Keratinocyte (primary cell): ENCODE measurements at regions not wholly inside any gene's neighbourhood (a gene's known extent, or its start where the extent isn't known, plus 50 kb on each side); places are given as distances from the start of the nearest gene placed in this dataset.

Source experiments
- DNase-seq: peaks from one replicate; pipeline ENCODE4 v3.0.0-alpha.2; 2011; ENCODE audit warnings: low read depth, missing footprints, low spot score
- FAIRE-seq: peaks from 2 replicates; lab custom pipeline; 2011; peaks lifted over from hg19 to GRCh38; lab: Jason Lieb, UNC
- H2AFZ ChIP-seq: 2 replicates; pipeline ENCODE4 v1.6.0; 2012; ENCODE audit warnings: low read length, control low read depth, inconsistent platforms; ENCODE audit not compliant: control insufficient read depth
- H3K27ac ChIP-seq: 2 replicates; pipeline ENCODE4 v1.5.1; 2011; ENCODE audit warnings: low read length; ENCODE audit not compliant: control insufficient read depth, insufficient read depth
- H3K27me3 ChIP-seq: 3 replicates; pipeline ENCODE4 v1.6.0; 2011; ENCODE audit warnings: low read length; ENCODE audit not compliant: control insufficient read depth, insufficient read depth; ENCODE audit errors: extremely low read depth
- H3K36me3 ChIP-seq, 2 experiments: 2 replicates in 1 of 2; 3 replicates in 1 of 2; pipeline ENCODE4 v1.5.1; 2011; ENCODE audit warnings: low read length in 2 of 2, mild to moderate bottlenecking in 1 of 2; ENCODE audit not compliant: control insufficient read depth in 2 of 2, insufficient read depth in 2 of 2; ENCODE audit errors: extremely low read depth in 1 of 2
- H3K4me1 ChIP-seq: 3 replicates; pipeline ENCODE4 v1.5.1; 2011; ENCODE audit warnings: low read length; ENCODE audit not compliant: control insufficient read depth, insufficient read depth; ENCODE audit errors: extremely low read depth
- H3K4me2 ChIP-seq: 3 replicates; pipeline ENCODE4 v1.6.0; 2011; ENCODE audit warnings: low read depth, low read length; ENCODE audit not compliant: control insufficient read depth, insufficient read depth; ENCODE audit errors: extremely low read depth
- H3K4me3 ChIP-seq, 3 experiments: fragments of 200-600 bp in 1 of 3; sonication (generic) in 1 of 3; 2 replicates in 2 of 3; 3 replicates in 1 of 3; pipeline ENCODE4 v1.5.1; 2011 to 2016; ENCODE audit warnings: low read length in 3 of 3, mild to moderate bottlenecking in 3 of 3, control low read depth in 2 of 3, inconsistent platforms in 1 of 3, low read depth in 1 of 3, mixed read lengths in 1 of 3, mixed run types in 1 of 3, moderate library complexity in 1 of 3; ENCODE audit not compliant: control insufficient read depth in 2 of 3, insufficient read depth in 2 of 3; ENCODE audit errors: extremely low read depth in 1 of 3
- H3K79me2 ChIP-seq: 2 replicates; pipeline ENCODE4 v1.6.0; 2012; ENCODE audit warnings: low read length; ENCODE audit not compliant: control insufficient read depth, insufficient read depth
- H3K9ac ChIP-seq: 3 replicates; pipeline ENCODE4 v1.6.0; 2011; ENCODE audit warnings: low read length; ENCODE audit not compliant: control insufficient read depth, insufficient read depth; ENCODE audit errors: extremely low read depth
- H3K9me1 ChIP-seq: 3 replicates; pipeline ENCODE4 v1.6.0; 2011; ENCODE audit warnings: low read length; ENCODE audit not compliant: control insufficient read depth, insufficient read depth; ENCODE audit errors: extremely low read depth
- H3K9me3 ChIP-seq: 2 replicates; pipeline ENCODE4 v1.5.1; 2012; ENCODE audit warnings: low read depth, low read length; ENCODE audit not compliant: control insufficient read depth
- H4K20me1 ChIP-seq: 3 replicates; pipeline ENCODE4 v1.6.0; 2011; ENCODE audit warnings: low read length; ENCODE audit not compliant: control insufficient read depth, insufficient read depth; ENCODE audit errors: extremely low read depth
- EZH2 ChIP-seq: IDR thresholded peaks from one replicate; pipeline ENCODE4 v1.6.1; 2012; ENCODE audit warnings: inconsistent platforms, mild to moderate bottlenecking, low read length, moderate library complexity
- dilution Hi-C: fragments of 300-500 bp; cut with MboI; formaldehyde crosslinking; loops from one replicate; pipeline ENCODE4 v1.7.0; 2020; ENCODE audit warnings: low sequenced_read_pairs; ENCODE audit not compliant: extremely low pct_ligation_motif_present
- TF ChIP-seq, protein P1 (sequence below), 3 experiments: IDR thresholded peaks in 1 of 3; conservative IDR thresholded peaks in 1 of 3; optimal IDR thresholded peaks in 1 of 3; 2 replicates in 2 of 3; 3 replicates in 1 of 3; pipeline versions ENCODE3 to v1.5.1; 2011; ENCODE audit warnings: low read length in 3 of 3, mild to moderate bottlenecking in 3 of 3, moderate library complexity in 2 of 3, control low read depth in 1 of 3, inconsistent platforms in 1 of 3; ENCODE audit not compliant: insufficient read depth in 2 of 3; ENCODE audit errors: extremely low read depth in 1 of 3

DNA sequence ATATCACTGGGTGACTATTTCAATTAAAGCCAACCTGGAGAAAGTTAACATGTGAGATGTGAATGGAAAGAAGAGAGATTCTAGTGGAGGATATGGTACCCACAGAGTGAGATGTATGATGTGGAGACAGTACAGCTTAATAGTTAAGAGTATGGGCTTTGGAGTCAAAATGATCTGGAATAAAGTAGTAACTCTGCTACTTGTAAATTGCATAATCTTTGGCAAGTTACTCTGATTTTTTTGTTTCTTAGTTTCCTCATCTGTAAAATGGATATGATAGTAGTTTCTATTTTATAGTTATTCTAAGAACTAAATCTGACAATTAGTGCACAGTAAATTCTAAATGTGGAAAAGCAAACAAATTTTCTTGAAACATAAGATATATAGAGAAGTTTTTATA, 79.2 kb downstream of the ISOC1 start:
- no peaks in the 10 kb centered on the region for H3K79me2 ChIP-seq
- no peak overlapping the region for H3K4me3 ChIP-seq
- no peak for DNase-seq
- no peak overlapping the region for H3K4me2 ChIP-seq
- no peaks in the 10 kb centered on the region for H3K27me3 ChIP-seq
- H2AFZ ChIP-seq: no peak overlapping the region
- no peaks in the 10 kb centered on the region for H3K9me1 ChIP-seq
- H3K27ac ChIP-seq: no peak overlapping the region
- H3K9me3 ChIP-seq: no peaks in the 10 kb centered on the region
- no peaks in the 10 kb centered on the region for H4K20me1 ChIP-seq
- no peak for FAIRE-seq
- TF ChIP-seq, protein P1, sequence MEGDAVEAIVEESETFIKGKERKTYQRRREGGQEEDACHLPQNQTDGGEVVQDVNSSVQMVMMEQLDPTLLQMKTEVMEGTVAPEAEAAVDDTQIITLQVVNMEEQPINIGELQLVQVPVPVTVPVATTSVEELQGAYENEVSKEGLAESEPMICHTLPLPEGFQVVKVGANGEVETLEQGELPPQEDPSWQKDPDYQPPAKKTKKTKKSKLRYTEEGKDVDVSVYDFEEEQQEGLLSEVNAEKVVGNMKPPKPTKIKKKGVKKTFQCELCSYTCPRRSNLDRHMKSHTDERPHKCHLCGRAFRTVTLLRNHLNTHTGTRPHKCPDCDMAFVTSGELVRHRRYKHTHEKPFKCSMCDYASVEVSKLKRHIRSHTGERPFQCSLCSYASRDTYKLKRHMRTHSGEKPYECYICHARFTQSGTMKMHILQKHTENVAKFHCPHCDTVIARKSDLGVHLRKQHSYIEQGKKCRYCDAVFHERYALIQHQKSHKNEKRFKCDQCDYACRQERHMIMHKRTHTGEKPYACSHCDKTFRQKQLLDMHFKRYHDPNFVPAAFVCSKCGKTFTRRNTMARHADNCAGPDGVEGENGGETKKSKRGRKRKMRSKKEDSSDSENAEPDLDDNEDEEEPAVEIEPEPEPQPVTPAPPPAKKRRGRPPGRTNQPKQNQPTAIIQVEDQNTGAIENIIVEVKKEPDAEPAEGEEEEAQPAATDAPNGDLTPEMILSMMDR (optimal IDR thresholded peaks at IDR 0.05 in 1 of 3, IDR thresholded peaks at IDR 0.05 in 1 of 3, conservative IDR thresholded peaks at IDR 0.05 in 1 of 3; ENCODE audit: extremely low read depth in 1 of 3, insufficient read depth in 2 of 3, low read length in 3 of 3): no peak
- no peak for TF ChIP-seq EZH2
- no peaks in the 10 kb centered on the region for H3K4me1 ChIP-seq
- no peak overlapping the region for H3K9ac ChIP-seq
- no peaks in the 10 kb centered on the region for H3K36me3 ChIP-seq
- dilution Hi-C loops: no loop called here

GRCh38 chr5:129174480-129174879, 79.9 kb downstream of the ISOC1 start:
- H3K9me3 ChIP-seq: no peaks in the 10 kb centered on the region
- FAIRE-seq (no peak), DNase-seq (no peak)
- no peak overlapping the region for H3K4me3 ChIP-seq
- H2AFZ ChIP-seq: no peak overlapping the region
- no peaks in the 10 kb centered on the region for H4K20me1 ChIP-seq
- H3K4me1 ChIP-seq: no peaks in the 10 kb centered on the region
- H3K9ac ChIP-seq: no peak overlapping the region
- dilution Hi-C loops: no loop called here
- no peak overlapping the region for H3K27ac ChIP-seq
- H3K36me3 ChIP-seq: no peaks in the 10 kb centered on the region
- no peak overlapping the region for H3K4me2 ChIP-seq
- H3K9me1 ChIP-seq: no peaks in the 10 kb centered on the region
- H3K27me3 ChIP-seq: no peaks in the 10 kb centered on the region
- TF ChIP-seq, protein P1 (optimal IDR thresholded peaks at IDR 0.05 in 1 of 3, IDR thresholded peaks at IDR 0.05 in 1 of 3, conservative IDR thresholded peaks at IDR 0.05 in 1 of 3; ENCODE audit: extremely low read depth in 1 of 3, insufficient read depth in 2 of 3, low read length in 3 of 3): no peak
- no peak for TF ChIP-seq EZH2
- no peaks in the 10 kb centered on the region for H3K79me2 ChIP-seq
